ENCODE measurements at regions not wholly inside any gene's neighbourhood (a gene's known extent, or its start where the extent isn't known, plus 50 kb on each side); places are given as distances from the start of the nearest gene placed in this dataset.

- TF ChIP-seq CTCF (IDR thresholded peaks at IDR 0.05) (no peak), ZFX (IDR thresholded peaks at IDR 0.05; ENCODE audit: borderline replicate concordance) (no peak)
Measured at GRCh38 chr12:124440841-124441381, 126.5 kb downstream of the NCOR2 start.
